GM19023 (cell line): ENCODE measurements at regions not wholly inside any gene's neighbourhood (a gene's known extent, or its start where the extent isn't known, plus 50 kb on each side); places are given as distances from the start of the nearest gene placed in this dataset.
"Not testable (repeated sequence)": the region's sequence is repeated elsewhere in the genome, so short reads cannot be mapped to it uniquely, and the experiment has no call there.

Experiments
- ATAC-seq: cut with Tn5 transposase; IDR thresholded peaks from one replicate; pipeline ENCODE4 v1.9.1; 2021; ENCODE audit warnings: mild to moderate bottlenecking, moderate library complexity; ENCODE audit not compliant: unreplicated experiment

- no peak for ATAC-seq
Observed at GRCh38 chr2:187679454-187679853, 125.2 kb upstream of the TFPI start.

GRCh38 chr2:187684174-187684573 is 129.9 kb upstream of the TFPI start:
- ATAC-seq: no peak

DNA sequence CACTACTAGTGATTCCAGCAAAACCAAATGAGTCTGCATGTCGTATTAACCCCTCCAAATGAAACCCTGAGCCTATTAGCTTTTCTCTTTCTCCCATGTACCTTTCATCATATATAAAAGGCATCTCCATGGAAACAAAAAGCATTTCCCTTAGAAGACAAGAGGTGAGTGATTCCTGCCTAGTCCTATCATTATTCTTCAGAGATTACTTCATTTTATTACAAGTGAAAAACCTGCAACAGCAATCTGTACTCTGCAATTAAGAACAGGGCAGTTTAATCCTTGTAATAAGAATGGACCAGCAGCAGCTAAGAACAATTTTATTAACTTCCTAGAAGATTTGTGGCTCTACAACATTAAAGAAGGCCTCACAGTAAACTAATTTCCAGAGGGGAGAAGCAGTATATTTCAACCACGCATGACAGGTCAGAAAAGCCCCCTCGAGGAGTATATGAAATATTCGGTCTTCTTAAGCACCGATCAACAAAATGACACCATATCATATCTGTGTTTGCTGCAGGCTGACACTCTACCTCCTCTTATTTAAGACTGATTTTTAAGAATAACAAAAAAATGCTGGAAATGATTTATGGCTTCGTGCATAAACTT is 132.3 kb upstream of the TFPI start:
- ATAC-seq: no peak

GRCh38 chr2:187687585-187687984 is 133.3 kb upstream of the TFPI start:
- no peak for ATAC-seq

GRCh38 chr2:187689372-187689771 is 135.1 kb upstream of the TFPI start:
- no peak for ATAC-seq

DNA sequence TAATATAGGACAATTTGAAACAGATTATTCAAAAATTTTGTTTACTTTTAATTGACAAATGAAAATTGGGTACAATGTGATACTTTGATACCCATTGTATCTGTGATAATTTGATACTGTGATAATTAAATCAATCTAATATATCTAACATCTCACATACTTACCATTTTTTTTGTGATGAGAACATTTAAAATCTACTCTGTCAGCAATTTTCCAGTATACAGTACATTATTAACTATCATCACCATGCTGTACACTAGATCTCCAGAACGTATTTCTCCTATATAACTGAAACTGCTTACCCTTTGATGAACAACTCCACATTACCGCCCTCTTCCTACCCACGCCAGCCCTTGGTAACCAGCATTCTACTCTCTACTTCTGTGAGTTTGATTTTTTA is 139.7 kb upstream of the TFPI start:
- no peak for ATAC-seq

DNA sequence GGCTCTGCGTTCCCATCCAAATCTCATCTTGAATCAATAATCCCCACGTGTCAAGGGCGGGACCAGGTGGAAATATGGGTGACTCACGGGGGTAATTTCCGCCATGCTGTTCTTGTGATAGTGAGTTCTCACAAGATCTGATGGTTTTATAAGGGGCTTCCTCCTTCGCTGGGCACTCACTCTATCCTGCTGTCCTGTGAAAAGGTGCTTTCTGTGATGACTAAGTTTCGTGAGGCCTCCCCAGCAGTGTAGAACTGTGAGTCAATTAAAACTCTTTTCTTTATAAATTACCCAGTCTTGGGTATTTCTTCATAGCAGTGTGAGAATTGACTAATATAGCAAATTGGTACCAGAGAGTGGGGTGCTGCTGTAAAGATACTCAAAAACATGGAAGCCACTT is 142.4 kb upstream of the TFPI start:
- not testable (repeated sequence) for ATAC-seq

DNA sequence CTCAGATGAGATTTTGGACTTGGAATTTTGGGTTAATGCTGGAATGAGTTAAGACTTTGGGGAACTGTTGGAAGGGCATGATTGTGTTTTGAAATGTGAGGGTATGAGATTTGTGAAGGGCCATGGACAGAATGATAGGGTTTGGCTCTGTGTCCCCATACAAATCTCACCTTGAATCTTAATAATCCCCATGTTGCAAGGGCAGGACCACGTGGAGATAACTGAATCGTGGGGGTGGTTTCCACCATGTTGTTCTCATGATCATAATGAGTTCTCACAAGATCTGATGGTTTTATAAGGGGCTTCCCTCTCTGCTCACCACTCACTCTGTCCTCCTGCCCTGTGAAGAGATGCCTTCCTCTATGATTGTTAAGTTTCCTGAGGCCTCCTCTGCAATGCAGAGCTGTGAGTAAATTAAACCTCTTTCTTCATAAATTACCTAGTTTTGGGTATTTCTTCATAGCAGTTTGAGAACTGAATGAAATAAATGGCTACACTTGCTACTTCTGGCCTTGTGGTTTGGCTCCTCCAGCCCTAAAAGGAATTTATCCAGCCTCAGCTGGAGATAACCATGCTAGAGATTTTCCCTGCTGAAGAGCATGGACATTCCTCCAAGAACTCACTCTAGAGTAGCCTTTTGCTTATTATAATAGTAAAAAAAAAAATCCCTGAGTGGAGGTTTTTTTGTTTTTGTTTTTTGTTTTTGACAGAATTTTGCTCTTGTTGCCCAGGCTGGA is 144.3 kb upstream of the TFPI start:
- ATAC-seq: no peak

DNA sequence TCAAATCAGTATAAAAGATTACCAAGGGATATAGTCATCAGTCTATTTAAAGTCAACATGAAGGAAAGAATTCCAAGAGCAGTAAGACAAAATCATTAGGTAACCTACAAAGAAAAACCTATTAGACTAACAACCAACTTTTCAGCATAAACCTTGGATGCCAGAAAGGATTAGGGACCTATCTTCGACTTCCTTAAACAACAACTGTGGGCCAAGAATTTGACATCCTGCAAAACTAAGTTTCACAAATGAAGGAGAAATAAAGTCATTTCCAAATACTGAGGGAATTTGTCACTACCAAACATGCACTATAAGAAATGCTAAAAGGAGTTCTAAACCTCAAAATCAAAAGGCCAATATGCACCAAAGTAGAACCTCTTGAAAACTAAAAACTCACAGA is 147.9 kb upstream of the TFPI start:
- ATAC-seq: no peak

- ATAC-seq: no peak
Observed at GRCh38 chr2:187708272-187708671, 154.0 kb upstream of the TFPI start.

GRCh38 chr2:187709065-187709464 is 154.8 kb upstream of the TFPI start:
- no peak for ATAC-seq

DNA sequence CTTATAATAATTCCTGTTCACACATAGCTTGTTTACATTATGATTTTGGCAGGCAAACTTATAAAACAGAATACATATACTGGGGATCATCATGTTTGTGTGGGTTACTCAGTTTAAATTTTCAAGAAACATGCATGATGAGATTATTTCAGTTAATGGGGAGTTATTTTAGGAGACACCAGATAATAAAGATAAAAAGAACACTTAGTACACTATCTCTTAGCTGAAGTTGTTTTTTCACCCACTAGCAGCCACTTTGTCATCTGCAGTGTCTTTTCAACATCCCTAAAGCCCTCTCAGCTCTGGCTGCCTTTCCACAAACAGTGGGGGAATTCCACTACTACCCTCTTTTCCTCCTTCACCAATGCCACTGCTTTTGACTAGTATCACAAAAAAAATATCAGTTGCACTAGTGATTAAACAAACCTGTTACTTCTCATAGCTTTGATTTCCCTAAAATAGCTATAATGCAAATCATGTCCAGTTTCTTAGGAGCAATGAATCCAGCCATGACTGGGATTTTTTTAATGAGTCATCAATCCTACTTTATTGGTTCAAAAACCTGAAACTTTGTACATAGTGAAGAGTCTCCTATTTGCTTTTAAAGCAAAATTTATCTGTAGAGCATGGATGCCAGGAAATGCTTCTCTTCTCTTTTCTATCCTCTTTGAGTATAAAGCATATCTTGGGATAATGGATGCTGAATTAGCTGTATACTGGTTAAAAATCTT is 156.7 kb upstream of the TFPI start:
- ATAC-seq: no peak

DNA sequence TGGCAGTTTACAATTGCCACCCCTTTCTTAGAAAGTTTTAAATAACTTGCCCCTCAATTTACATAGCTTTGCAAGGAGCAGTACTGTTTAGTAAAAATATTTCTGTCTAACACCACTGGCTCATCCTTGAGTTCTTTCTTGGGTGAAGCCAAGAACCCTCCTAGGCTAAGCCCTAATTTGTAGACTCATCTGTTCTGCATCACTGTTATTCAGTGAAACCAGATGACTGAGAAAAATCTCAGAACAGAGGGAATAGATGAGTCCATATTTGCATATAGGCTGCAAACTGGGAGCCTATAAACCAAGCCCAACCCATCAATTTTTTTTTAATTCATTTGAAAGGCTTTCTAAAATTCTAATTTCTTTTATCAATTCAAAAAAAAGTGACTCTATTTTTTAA is 161.4 kb upstream of the TFPI start:
- ATAC-seq: no peak

DNA sequence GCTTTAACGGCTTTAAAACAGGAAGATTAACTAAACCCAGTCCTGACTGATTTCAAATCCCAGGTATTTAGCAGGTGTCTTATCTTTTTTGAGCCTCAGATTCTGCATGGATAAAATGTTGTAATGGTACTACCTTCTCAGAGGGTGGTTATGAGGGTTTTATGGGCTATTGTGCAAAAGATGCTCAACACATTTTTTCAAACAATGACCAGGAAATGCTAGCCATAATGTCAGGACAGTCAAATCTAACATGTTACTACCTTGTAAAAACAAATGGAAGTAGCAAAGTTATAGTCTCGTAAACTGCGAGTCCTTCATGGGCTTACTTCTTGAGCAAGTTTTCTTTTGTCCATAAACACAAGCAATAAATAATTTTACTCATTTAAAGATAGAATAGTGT is 162.1 kb upstream of the TFPI start:
- ATAC-seq: no peak

DNA sequence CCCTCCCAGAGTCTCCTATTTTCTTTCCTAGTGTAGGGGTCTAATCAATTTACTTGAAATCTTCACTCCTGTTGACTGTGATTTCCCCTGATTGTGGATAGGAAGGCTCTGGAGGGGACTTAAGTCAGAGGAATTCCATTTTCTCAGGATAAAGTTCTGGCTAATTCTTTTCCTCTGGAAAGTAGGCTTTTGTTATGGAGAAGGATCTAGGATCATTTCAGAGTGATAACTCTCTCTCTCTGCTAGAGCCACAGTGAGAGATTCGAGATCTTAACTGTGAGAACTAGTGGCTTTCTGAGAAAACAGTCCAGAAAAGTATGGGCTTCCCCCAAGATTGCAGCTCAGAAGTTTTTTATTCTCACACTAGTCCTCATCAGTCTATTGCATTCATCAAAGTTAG is 163.9 kb upstream of the TFPI start:
- no peak for ATAC-seq

DNA sequence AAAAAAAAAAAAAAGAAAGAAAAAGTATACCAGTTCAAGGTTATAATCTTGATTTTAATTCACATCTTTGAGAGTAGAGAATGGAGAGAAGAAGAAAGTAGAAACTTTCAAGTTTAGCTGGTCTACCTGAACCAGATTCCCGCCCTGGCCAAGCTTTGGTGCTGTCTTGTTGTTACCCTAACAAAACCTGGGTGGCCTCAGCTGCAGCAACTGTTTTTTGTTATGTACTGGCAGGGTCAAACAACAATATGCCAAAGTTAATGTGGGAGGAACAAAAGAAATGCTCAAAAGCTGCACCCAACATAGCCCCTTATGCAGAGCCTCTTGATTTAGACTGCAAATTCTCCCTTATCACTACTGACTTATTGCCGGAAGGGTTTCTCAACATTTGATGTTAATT is 165.3 kb upstream of the TFPI start:
- no peak for ATAC-seq

GRCh38 chr2:187748958-187749357 is 194.7 kb upstream of the TFPI start:
- no peak for ATAC-seq

DNA sequence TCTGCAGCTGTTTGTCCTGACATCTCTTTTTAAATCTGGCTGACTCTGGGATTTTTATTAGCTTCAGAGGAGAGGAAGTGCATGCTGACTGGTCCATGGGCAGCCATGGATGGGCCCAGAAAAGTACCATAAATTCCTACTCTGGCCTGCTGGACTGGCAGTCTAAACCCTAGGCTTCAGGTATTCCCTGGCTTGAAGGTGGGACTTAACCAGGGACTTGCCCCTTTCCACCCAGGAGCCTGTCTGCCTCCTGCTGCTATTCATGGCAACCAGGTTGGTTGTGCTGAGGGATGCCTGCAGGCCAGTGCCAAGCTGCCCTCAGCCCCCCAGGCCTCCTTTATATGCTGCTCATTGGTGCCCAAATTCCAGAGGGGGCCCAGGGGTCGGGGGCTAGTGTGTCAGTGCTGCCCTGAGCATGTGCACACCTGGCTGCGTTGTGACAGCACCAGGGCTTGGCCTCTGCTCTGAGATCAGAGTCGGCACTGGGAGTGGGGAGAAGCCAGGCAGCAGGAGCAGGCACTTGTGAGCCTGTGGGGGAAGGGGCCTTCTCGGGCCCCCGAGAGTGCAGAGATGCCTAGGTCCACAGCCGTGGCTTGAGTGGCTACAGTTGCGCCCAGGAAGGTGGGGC is 195.7 kb upstream of the TFPI start:
- no peak for ATAC-seq

DNA sequence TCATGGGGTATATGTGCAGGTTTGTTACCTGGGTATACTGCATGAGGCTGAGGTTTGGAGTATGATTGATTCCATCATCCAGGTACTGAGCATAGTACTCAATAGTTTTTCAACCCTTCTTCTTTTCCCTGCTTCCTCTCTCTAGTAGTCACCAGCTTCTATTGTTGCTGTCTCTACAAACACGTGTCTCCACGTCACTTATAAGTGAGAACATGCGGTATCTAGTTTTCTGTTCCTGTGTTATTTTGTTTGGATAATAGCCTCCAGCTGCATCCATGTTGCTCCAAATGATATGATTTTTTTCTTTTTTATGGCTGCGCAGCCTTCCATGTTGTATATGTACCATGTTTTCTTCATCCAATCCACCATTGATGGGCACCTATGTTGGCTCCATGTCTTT is 214.8 kb upstream of the TFPI start:
- no peak for ATAC-seq

DNA sequence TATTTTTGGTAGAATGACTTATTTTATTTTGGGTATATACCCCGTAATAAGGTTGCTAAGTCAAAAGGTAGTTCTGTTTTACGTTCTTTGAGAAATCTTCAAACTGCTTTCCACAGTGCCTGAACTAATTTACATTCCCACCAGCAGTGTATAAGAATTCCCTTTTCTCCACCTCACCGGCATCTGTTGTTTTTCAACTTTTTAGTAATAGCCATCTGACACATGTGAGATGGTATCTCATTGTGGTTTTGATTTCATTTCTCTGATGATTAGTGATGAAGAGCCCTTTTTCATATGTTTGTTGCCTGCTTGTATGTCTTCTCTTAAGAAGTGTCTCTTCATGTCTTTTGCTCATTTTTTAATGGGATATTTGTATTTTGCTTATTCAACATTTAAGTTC is 215.2 kb upstream of the TFPI start:
- no peak for ATAC-seq

GRCh38 chr2:187774551-187775071 is 220.4 kb upstream of the TFPI start:
- ATAC-seq: no peak

DNA sequence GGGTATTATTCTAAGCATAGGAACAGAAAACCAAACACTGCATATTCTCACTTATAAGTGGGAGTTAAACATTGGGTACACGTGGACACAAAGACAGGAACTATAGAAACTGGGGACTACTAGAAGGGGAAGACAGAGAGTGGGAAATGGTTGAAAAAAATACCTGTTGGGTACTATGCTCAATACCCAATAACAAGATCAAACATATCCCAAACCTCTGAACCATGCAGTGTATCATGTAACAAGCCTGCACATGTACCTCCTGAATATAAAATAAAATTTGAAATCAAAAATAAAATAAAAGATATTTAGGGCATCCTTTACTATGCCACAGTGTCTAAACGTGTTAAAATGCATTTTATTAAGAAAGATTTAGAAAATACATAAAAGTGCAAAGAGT is 221.0 kb upstream of the TFPI start:
- ATAC-seq: no peak
